ENCODE measurements at regions not wholly inside any gene's neighbourhood (a gene's known extent, or its start where the extent isn't known, plus 50 kb on each side); places are given as distances from the start of the nearest gene placed in this dataset.

- DNase-seq (ENCODE audit: extremely low spot score), result no peak
- TF ChIP-seq CTBP1 (IDR thresholded peaks at IDR 0.05; ENCODE audit: borderline replicate concordance) (no peak), SP1 (IDR thresholded peaks at IDR 0.05) (no peak), LEF1 (IDR thresholded peaks at IDR 0.05; ENCODE audit: borderline replicate concordance) (no peak), NFRKB (IDR thresholded peaks at IDR 0.05) (no peak), FOXK2 (IDR thresholded peaks at IDR 0.05) (no peak), PKNOX1 (IDR thresholded peaks at IDR 0.05) (no peak), ZNF384 (IDR thresholded peaks at IDR 0.05) (no peak), FOXA1 (IDR thresholded peaks at IDR 0.05) (no peak), SUZ12 (IDR thresholded peaks at IDR 0.05) (no peak), FOXM1 (IDR thresholded peaks at IDR 0.05; ENCODE audit: borderline replicate concordance) (no peak), BHLHE40 (IDR thresholded peaks at IDR 0.05; ENCODE audit: borderline replicate concordance) (no peak), ELF4 (IDR thresholded peaks at IDR 0.05) (no peak), HDGF (IDR thresholded peaks at IDR 0.05; ENCODE audit: borderline replicate concordance) (no peak), TARDBP (IDR thresholded peaks at IDR 0.05) (no peak), ARNT (IDR thresholded peaks at IDR 0.05) (no peak), L3MBTL2 (conservative IDR thresholded peaks at IDR 0.05) (no peak)
- POLR2A ChIA-PET, result no interaction called here
- CTCF ChIA-PET, result no interaction called here
These were observed 749.2 kb upstream of the CDH10 start for GRCh38 chr5:25393957-25394356.

- no peak for DNase-seq (ENCODE audit: extremely low spot score)
- ChIA-PET CTCF (no interaction called here), POLR2A (no interaction called here)
- TF ChIP-seq ARNT (IDR thresholded peaks at IDR 0.05) (no peak), SP1 (IDR thresholded peaks at IDR 0.05) (no peak), TARDBP (IDR thresholded peaks at IDR 0.05) (no peak)
These were observed 748.5 kb upstream of the CDH10 start for GRCh38 chr5:25393256-25393655.

GRCh38 chr5:25387953-25388352 is 743.2 kb upstream of the CDH10 start:
- POLR2A ChIA-PET, result no interaction called here
- CTCF ChIA-PET, result no interaction called here
- DNase-seq (ENCODE audit: extremely low spot score), result no peak
- TF ChIP-seq TARDBP (IDR thresholded peaks at IDR 0.05), result no peak

- TF ChIP-seq ZNF384 (IDR thresholded peaks at IDR 0.05) (no peak), L3MBTL2 (conservative IDR thresholded peaks at IDR 0.05) (no peak), FOXA1 (IDR thresholded peaks at IDR 0.05) (no peak), ARNT (IDR thresholded peaks at IDR 0.05) (no peak), NFRKB (IDR thresholded peaks at IDR 0.05) (no peak)
- ChIA-PET CTCF (interaction anchor here (0.6 kb wide), 1 partner anchor 1218 kb away, joined by 3 read pairs; no protein-coding TSS in a partner anchor), POLR2A (no interaction called here)
- peak; percentile 7 for DNase-seq (ENCODE audit: extremely low spot score)
These were observed 718.0 kb upstream of the CDH10 start for GRCh38 chr5:25362799-25363198.

DNA sequence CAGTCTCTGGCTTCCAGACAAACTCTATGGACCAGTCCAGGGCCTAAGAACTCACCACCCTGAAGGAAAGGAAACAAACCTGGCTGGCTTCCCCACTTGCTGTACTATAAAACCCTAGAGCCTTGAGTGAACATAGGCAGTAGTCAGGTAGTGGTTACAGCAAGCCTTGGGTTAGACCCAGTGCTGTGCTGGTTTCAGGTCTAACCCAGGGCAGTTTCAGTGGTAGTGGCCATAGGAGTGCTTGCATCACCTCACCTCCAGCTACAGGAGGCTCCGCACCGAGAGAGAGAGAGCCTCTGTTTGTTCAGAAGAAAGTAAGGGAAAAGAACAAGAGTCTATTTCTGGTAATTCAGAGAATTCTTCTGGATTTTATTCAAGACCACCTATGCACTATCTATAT is 714.1 kb upstream of the CDH10 start:
- ChIA-PET CTCF (no interaction called here), POLR2A (no interaction called here)
- no peak for DNase-seq (ENCODE audit: extremely low spot score)
- TF ChIP-seq FOXK2 (IDR thresholded peaks at IDR 0.05), result no peak
- no peak for TF ChIP-seq L3MBTL2 (conservative IDR thresholded peaks at IDR 0.05)
- TF ChIP-seq CTBP1 (IDR thresholded peaks at IDR 0.05; ENCODE audit: borderline replicate concordance), result no peak
- no peak for TF ChIP-seq ZNF384 (IDR thresholded peaks at IDR 0.05)
- no peak for TF ChIP-seq HDGF (IDR thresholded peaks at IDR 0.05; ENCODE audit: borderline replicate concordance)

GRCh38 chr5:25357605-25358004 is 712.8 kb upstream of the CDH10 start:
- TF ChIP-seq ARNT (IDR thresholded peaks at IDR 0.05) (no peak), HDGF (IDR thresholded peaks at IDR 0.05; ENCODE audit: borderline replicate concordance) (no peak), FOXK2 (IDR thresholded peaks at IDR 0.05) (no peak), LEF1 (IDR thresholded peaks at IDR 0.05; ENCODE audit: borderline replicate concordance) (no peak), FOXM1 (IDR thresholded peaks at IDR 0.05; ENCODE audit: borderline replicate concordance) (no peak), ELF4 (IDR thresholded peaks at IDR 0.05) (no peak), PKNOX1 (IDR thresholded peaks at IDR 0.05) (no peak), ZNF384 (IDR thresholded peaks at IDR 0.05) (no peak), CTBP1 (IDR thresholded peaks at IDR 0.05; ENCODE audit: borderline replicate concordance) (no peak), TARDBP (IDR thresholded peaks at IDR 0.05) (no peak), L3MBTL2 (conservative IDR thresholded peaks at IDR 0.05) (no peak), SP1 (IDR thresholded peaks at IDR 0.05) (no peak), FOXA1 (IDR thresholded peaks at IDR 0.05) (no peak), NFRKB (IDR thresholded peaks at IDR 0.05) (no peak), SUZ12 (IDR thresholded peaks at IDR 0.05) (no peak), BHLHE40 (IDR thresholded peaks at IDR 0.05; ENCODE audit: borderline replicate concordance) (no peak)
- ChIA-PET POLR2A (no interaction called here), CTCF (no interaction called here)
- DNase-seq (ENCODE audit: extremely low spot score), result no peak

DNA sequence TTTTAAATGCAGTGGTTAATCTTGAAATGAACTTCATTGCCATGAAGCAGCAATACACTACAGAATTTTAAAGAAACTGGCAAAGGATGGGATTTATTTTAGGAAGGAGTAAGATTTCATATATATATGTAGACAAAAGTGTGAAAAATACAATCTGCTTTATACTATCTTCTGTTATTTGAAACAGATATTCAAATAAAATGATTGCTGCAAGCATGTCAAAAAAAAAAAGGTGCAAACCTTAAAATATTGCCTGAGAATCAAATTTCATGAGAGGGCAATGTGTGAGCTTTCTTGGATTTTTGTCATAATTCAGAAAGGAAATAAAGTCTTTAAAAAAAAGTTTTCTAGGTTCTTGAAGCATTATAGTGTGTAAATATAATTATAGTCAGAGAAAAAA is 705.0 kb upstream of the CDH10 start:
- ChIA-PET POLR2A (no interaction called here), CTCF (no interaction called here)
- TF ChIP-seq HDGF (IDR thresholded peaks at IDR 0.05; ENCODE audit: borderline replicate concordance) (no peak), FOXM1 (IDR thresholded peaks at IDR 0.05; ENCODE audit: borderline replicate concordance) (no peak), FOXA1 (IDR thresholded peaks at IDR 0.05) (no peak), FOXK2 (IDR thresholded peaks at IDR 0.05) (no peak), ARNT (IDR thresholded peaks at IDR 0.05) (no peak), SP1 (IDR thresholded peaks at IDR 0.05) (no peak), BHLHE40 (IDR thresholded peaks at IDR 0.05; ENCODE audit: borderline replicate concordance) (no peak), ZNF384 (IDR thresholded peaks at IDR 0.05) (no peak), NFRKB (IDR thresholded peaks at IDR 0.05) (no peak), SUZ12 (IDR thresholded peaks at IDR 0.05) (no peak), PKNOX1 (IDR thresholded peaks at IDR 0.05) (no peak), TARDBP (IDR thresholded peaks at IDR 0.05) (no peak), ELF4 (IDR thresholded peaks at IDR 0.05) (no peak), LEF1 (IDR thresholded peaks at IDR 0.05; ENCODE audit: borderline replicate concordance) (no peak)
- DNase-seq (ENCODE audit: extremely low spot score), result no peak
